WTC11 (cell line): ENCODE measurements at regions not wholly inside any gene's neighbourhood (a gene's known extent, or its start where the extent isn't known, plus 50 kb on each side); places are given as distances from the start of the nearest gene placed in this dataset.

ENCODE experiments used
- ATAC-seq: fragments of 200-7000 bp; cut with Tn5 transposase; 2 replicates; pipeline ENCODE4 v1.10.0; 2021; ENCODE audit warnings: mild to moderate bottlenecking, moderate library complexity
- CTCF ChIA-PET: fragments of 300-600 bp; sonication (Branson Sonifier 250); formaldehyde crosslinking; loops from one replicate; lab custom pipeline; 2021; ENCODE audit warnings: antibody characterized with exemption; lab: Charles Lee
- POLR2A ChIA-PET: fragments of 350-600 bp; sonication (Branson Sonifier 250); formaldehyde crosslinking; loops from one replicate; lab custom pipeline; 2021; ENCODE audit warnings: antibody characterized with exemption; lab: Charles Lee
- DNase-seq: peaks from one replicate; pipeline ENCODE4 v3.0.0; 2021; ENCODE audit warnings: low spot score
- H3K27ac Mint-ChIP-seq: 2 replicates; pipeline ENCODE4 v1.8.0; 2021; ENCODE audit warnings: mixed read lengths
- H3K27me3 Mint-ChIP-seq: 2 replicates; pipeline ENCODE4 v1.8.0; 2021; ENCODE audit warnings: low read depth, mild to moderate bottlenecking, moderate library complexity, mixed read lengths
- H3K36me3 Mint-ChIP-seq: 2 replicates; pipeline ENCODE4 v1.8.0; 2021; ENCODE audit warnings: mixed read lengths
- H3K4me1 Mint-ChIP-seq: 2 replicates; pipeline ENCODE4 v1.8.0; 2022; ENCODE audit warnings: mixed read lengths
- H3K4me3 Mint-ChIP-seq: 2 replicates; pipeline ENCODE4 v1.8.0; 2021; ENCODE audit warnings: mild to moderate bottlenecking, moderate library complexity, mixed read lengths
- H3K9me3 Mint-ChIP-seq: 2 replicates; pipeline ENCODE4 v1.8.0; 2021; ENCODE audit warnings: mixed read lengths
- CTCF ChIP-seq: fragments of 200-600 bp; IDR thresholded peaks from 2 replicates; pipeline ENCODE4 v1.8.0; 2022; ENCODE audit warnings: antibody characterized with exemption
- ELF4 ChIP-seq: sonication (generic); formaldehyde crosslinking; IDR thresholded peaks from 2 replicates; pipeline ENCODE4 v1.8.1; 2022; ENCODE audit warnings: low read depth, mild to moderate bottlenecking, moderate library complexity, missing genetic modification reagents
- ETV6 ChIP-seq: sonication (generic); formaldehyde crosslinking; IDR thresholded peaks from 2 replicates; pipeline ENCODE4 v1.8.1; 2022; ENCODE audit warnings: mild to moderate bottlenecking, missing genetic modification reagents
- FOXK1 ChIP-seq: sonication (generic); formaldehyde crosslinking; IDR thresholded peaks from 2 replicates; pipeline ENCODE4 v1.8.0; 2022; ENCODE audit warnings: mild to moderate bottlenecking, moderate library complexity, missing genetic modification reagents
- GRHL2 ChIP-seq: fragments of 250-450 bp; sonication (Bioruptor Pico); IDR thresholded peaks from 2 replicates; pipeline ENCODE4 v1.8.0; 2022; ENCODE audit warnings: mild to moderate bottlenecking, moderate library complexity; ENCODE audit not compliant: insufficient replicate concordance, severe bottlenecking
- HMGXB4 ChIP-seq: sonication (generic); formaldehyde crosslinking; IDR thresholded peaks from 2 replicates; pipeline ENCODE4 v1.8.1; 2023; ENCODE audit warnings: mild to moderate bottlenecking, moderate library complexity, missing genetic modification reagents
- JUN ChIP-seq: sonication (generic); formaldehyde crosslinking; IDR thresholded peaks from 2 replicates; pipeline ENCODE4 v1.8.0; 2023; ENCODE audit warnings: mild to moderate bottlenecking, missing genetic modification reagents
- NR2C2 ChIP-seq: sonication (generic); formaldehyde crosslinking; IDR thresholded peaks from 2 replicates; pipeline ENCODE4 v1.8.0; 2022; ENCODE audit warnings: mild to moderate bottlenecking, missing genetic modification reagents
- NR3C1 ChIP-seq: sonication (generic); formaldehyde crosslinking; conservative IDR thresholded peaks from 2 replicates; pipeline ENCODE4 v1.8.1; 2023; ENCODE audit warnings: low read depth, mild to moderate bottlenecking, missing genetic modification reagents
- RELA ChIP-seq: sonication (generic); formaldehyde crosslinking; IDR thresholded peaks from 2 replicates; pipeline ENCODE4 v1.8.1; 2022; ENCODE audit warnings: missing genetic modification reagents, mild to moderate bottlenecking, borderline replicate concordance
- TCF7 ChIP-seq: sonication (generic); formaldehyde crosslinking; IDR thresholded peaks from 2 replicates; pipeline ENCODE4 v1.8.0; 2022; ENCODE audit warnings: mild to moderate bottlenecking, low read depth, missing genetic modification reagents, moderate library complexity
- TEAD4 ChIP-seq: sonication (generic); formaldehyde crosslinking; IDR thresholded peaks from 2 replicates; pipeline ENCODE4 v1.8.0; 2022; ENCODE audit warnings: mild to moderate bottlenecking, missing genetic modification reagents
- USF2 ChIP-seq: sonication (generic); formaldehyde crosslinking; IDR thresholded peaks from 2 replicates; pipeline ENCODE4 v1.8.1; 2023; ENCODE audit warnings: mild to moderate bottlenecking, missing genetic modification reagents, moderate library complexity
- ZNF281 ChIP-seq: sonication (generic); formaldehyde crosslinking; IDR thresholded peaks from 2 replicates; pipeline ENCODE4 v1.8.0; 2023; ENCODE audit warnings: mild to moderate bottlenecking, missing genetic modification reagents
- ZNF317 ChIP-seq: sonication (generic); formaldehyde crosslinking; IDR thresholded peaks from 2 replicates; pipeline ENCODE4 v1.8.1; 2023; ENCODE audit warnings: low read depth, mild to moderate bottlenecking, moderate library complexity, missing genetic modification reagents, borderline replicate concordance
- ZNF425 ChIP-seq: fragments of 250-450 bp; sonication (Bioruptor Pico); conservative IDR thresholded peaks from 2 replicates; pipeline ENCODE4 v1.9.0; 2021; ENCODE audit warnings: mild to moderate bottlenecking

- TF ChIP-seq GRHL2: no peak
- TF ChIP-seq CTCF: no peak
- no peak for TF ChIP-seq ZNF281
- TF ChIP-seq TCF7 (CRISPR knock-in tag): no peak
- no peak for TF ChIP-seq TEAD4 (CRISPR knock-in tag)
- TF ChIP-seq USF2 (CRISPR knock-in tag): no peak
- TF ChIP-seq NR3C1: no peak
Measured at GRCh38 chr7:41207141-41207540, 495.7 kb downstream of the INHBA start (continued).

- no peak for TF ChIP-seq ZNF425
- TF ChIP-seq ZNF317: no peak
- TF ChIP-seq NR3C1: no peak
- no peak for TF ChIP-seq HMGXB4 (CRISPR knock-in tag)
- no peak for TF ChIP-seq CTCF
- TF ChIP-seq ETV6: no peak
- TF ChIP-seq ELF4 (CRISPR knock-in tag): no peak
- no peak for TF ChIP-seq NR2C2 (CRISPR knock-in tag)
- no peak for TF ChIP-seq FOXK1 (CRISPR knock-in tag)
- no peak for TF ChIP-seq JUN (CRISPR knock-in tag)
- no peak for TF ChIP-seq RELA
- TF ChIP-seq, all 79 proteins: peak for 0
- H3K36me3 Mint-ChIP-seq: no peaks in the 10 kb centered on the region
- POLR2A ChIA-PET: no interaction called here
- H3K27ac Mint-ChIP-seq: no peak overlapping the region
- peaks cover 9% of the 10 kb centered on the region for H3K4me1 Mint-ChIP-seq
- no peaks in the 10 kb centered on the region for H3K9me3 Mint-ChIP-seq
- no peak for DNase-seq
- peaks cover 9% of the 10 kb centered on the region for H3K27me3 Mint-ChIP-seq
- no peak overlapping the region for H3K4me3 Mint-ChIP-seq
- no peak for ATAC-seq
- CTCF ChIA-PET: interaction anchor here (1.5 kb wide), 1 partner anchor 203 kb away, joined by 8 read pairs; no protein-coding TSS in a partner anchor
Measured at GRCh38 chr7:41206267-41206666, 496.6 kb downstream of the INHBA start.
